HEK293 (cell line): ENCODE measurements at regions not wholly inside any gene's neighbourhood (a gene's known extent, or its start where the extent isn't known, plus 50 kb on each side); places are given as distances from the start of the nearest gene placed in this dataset.

ENCODE experiments used
- ZBTB17 ChIP-seq: fragments of 450-650 bp; formaldehyde crosslinking; IDR thresholded peaks from 2 replicates; pipeline ENCODE4 v1.5.1; 2016; ENCODE audit warnings: missing biosample characterization, missing genetic modification characterization
- TF ChIP-seq, protein P1 (sequence below): fragments of 450-650 bp; formaldehyde crosslinking; IDR thresholded peaks from 2 replicates; pipeline ENCODE4 v1.5.1; 2016; ENCODE audit warnings: missing biosample characterization, missing genetic modification characterization, low read depth

DNA sequence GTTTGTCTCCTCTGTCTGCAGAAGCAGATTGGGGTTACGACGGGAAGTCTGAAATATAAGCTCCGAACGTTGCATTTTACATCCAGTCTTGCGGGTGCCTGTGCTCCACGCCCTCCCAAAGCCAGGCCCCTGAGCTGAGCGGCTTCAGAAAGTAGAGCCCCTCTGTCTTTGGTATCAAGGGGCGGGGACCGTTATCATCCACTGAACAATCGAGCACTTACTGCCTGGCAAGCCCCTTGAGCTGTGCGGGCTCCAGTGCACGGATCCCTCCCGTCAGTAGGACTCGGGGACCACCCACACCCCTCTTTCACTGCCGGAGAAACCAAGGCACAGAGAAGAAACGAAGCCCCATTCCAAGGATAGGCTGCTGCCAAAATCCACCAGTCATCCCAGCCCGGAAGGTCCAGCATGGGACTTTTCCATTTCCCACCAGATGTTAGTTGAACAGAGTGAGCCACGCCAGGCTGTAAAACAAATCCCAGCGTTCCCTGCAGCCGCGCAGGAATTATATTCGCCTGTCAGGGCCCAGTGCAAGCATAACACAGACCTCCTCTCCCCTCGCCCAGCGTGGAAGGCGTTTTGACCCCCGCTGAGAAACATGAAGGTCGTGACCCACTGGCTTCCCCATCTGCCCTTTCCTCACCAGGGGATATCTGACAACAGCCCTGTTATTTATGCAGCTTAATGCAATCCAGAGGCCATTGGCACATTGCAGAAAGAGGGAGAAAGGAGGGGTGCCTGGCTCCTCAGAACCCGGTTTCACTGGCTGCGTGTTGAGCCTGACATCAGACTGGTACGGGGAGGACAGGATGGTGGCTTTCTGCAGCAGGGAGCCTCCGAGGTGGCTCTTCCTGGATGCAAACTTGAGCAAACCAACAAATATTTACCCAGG, 212.2 kb upstream of the FOXF1 start:
- TF ChIP-seq ZBTB17 (tag by site-specific recombination): no peak
- TF ChIP-seq, protein P1, sequence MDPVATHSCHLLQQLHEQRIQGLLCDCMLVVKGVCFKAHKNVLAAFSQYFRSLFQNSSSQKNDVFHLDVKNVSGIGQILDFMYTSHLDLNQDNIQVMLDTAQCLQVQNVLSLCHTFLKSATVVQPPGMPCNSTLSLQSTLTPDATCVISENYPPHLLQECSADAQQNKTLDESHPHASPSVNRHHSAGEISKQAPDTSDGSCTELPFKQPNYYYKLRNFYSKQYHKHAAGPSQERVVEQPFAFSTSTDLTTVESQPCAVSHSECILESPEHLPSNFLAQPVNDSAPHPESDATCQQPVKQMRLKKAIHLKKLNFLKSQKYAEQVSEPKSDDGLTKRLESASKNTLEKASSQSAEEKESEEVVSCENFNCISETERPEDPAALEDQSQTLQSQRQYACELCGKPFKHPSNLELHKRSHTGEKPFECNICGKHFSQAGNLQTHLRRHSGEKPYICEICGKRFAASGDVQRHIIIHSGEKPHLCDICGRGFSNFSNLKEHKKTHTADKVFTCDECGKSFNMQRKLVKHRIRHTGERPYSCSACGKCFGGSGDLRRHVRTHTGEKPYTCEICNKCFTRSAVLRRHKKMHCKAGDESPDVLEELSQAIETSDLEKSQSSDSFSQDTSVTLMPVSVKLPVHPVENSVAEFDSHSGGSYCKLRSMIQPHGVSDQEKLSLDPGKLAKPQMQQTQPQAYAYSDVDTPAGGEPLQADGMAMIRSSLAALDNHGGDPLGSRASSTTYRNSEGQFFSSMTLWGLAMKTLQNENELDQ (tag by site-specific recombination): no peak
